A549 (cell line): ENCODE measurements at regions not wholly inside any gene's neighbourhood (a gene's known extent, or its start where the extent isn't known, plus 50 kb on each side); places are given as distances from the start of the nearest gene placed in this dataset.

ENCODE experiments used
- ATAC-seq, 2 experiments: fragments of 200-7000 bp in 1 of 2; fragments of >200 bp in 1 of 2; cut with Nextera tagmentation in 1 of 2; cut with Tn5 transposase in 1 of 2; 3 replicates each; pipeline versions ENCODE4 v1.8.0 to v1.9.1; 2018 to 2020; ENCODE audit warnings: mild to moderate bottlenecking in 1 of 2, moderate library complexity in 1 of 2
- CTCF ChIA-PET: fragments of 300-600 bp; sonication (Branson Sonifier 250); formaldehyde crosslinking; extraction: SDS; loops from one replicate; lab custom pipeline; 2021; ENCODE audit warnings: antibody characterized with exemption, inconsistent platforms; lab: Yijun Ruan, JAX
- POLR2A ChIA-PET: fragments of 350-600 bp; formaldehyde crosslinking; extraction: SDS; loops from one replicate; lab custom pipeline; 2021; ENCODE audit warnings: antibody characterized with exemption, inconsistent platforms; lab: Yijun Ruan, JAX
- DNase-seq, 2 experiments: peaks; one replicate each; pipeline versions ENCODE4 v3.0.0 to v3.0.0-alpha.2; 2011 to 2016; ENCODE audit warnings: low read depth in 1 of 2, low spot score in 1 of 2
- FAIRE-seq: peaks from 2 replicates; lab custom pipeline; 2011; peaks lifted over from hg19 to GRCh38; lab: Jason Lieb, UNC
- H3K27ac ChIP-seq, 2 experiments: fragments of >200 bp; sonication (Bioruptor Twin); formaldehyde crosslinking; 3 replicates each; pipeline ENCODE4 v1.5.1; 2016 to 2017
- H3K4me1 ChIP-seq: fragments of >200 bp; sonication (Bioruptor Twin); formaldehyde crosslinking; 3 replicates; pipeline ENCODE4 v1.6.1; 2016
- H3K4me2 ChIP-seq: fragments of >200 bp; sonication (Bioruptor Twin); formaldehyde crosslinking; 3 replicates; pipeline ENCODE4 v1.6.1; 2016
- H3K4me3 ChIP-seq: fragments of >200 bp; sonication (Bioruptor Twin); formaldehyde crosslinking; 3 replicates; pipeline ENCODE4 v1.5.1; 2016
- H3K9me3 ChIP-seq: fragments of >200 bp; sonication (Bioruptor Twin); formaldehyde crosslinking; 3 replicates; pipeline ENCODE4 v1.6.1; 2016
- ATOH8 ChIP-seq: fragments of 250-450 bp; sonication (Bioruptor Pico); IDR thresholded peaks from 2 replicates; pipeline ENCODE4 v1.5.0; 2020; ENCODE audit warnings: low read depth, mild to moderate bottlenecking, moderate library complexity
- BHLHE40 ChIP-seq: IDR thresholded peaks from 2 replicates; pipeline ENCODE4 v1.6.1; 2012; ENCODE audit warnings: low read depth, low read length, inconsistent platforms
- CBX2 ChIP-seq: fragments of 200-600 bp; sonication (generic); IDR thresholded peaks from 2 replicates; pipeline ENCODE4 v1.6.1; 2016; ENCODE audit warnings: low read depth, mild to moderate bottlenecking, borderline replicate concordance
- CHD4 ChIP-seq: fragments of 200-600 bp; sonication (generic); IDR thresholded peaks from 2 replicates; pipeline ENCODE4 v1.6.1; 2016; ENCODE audit warnings: antibody characterized with exemption, mild to moderate bottlenecking, borderline replicate concordance
- ELK1 ChIP-seq: fragments of 150-350 bp; IDR thresholded peaks from 2 replicates; pipeline ENCODE4 v1.6.1; 2014; ENCODE audit warnings: low read depth, mild to moderate bottlenecking, low read length
- ESRRA ChIP-seq: fragments of 150-350 bp; IDR thresholded peaks from 2 replicates; pipeline ENCODE4 v1.6.1; 2014; ENCODE audit warnings: mild to moderate bottlenecking, low read length, borderline replicate concordance
- FOSL2 ChIP-seq, 2 experiments: fragments of 450-650 bp in 1 of 2; fragments of >200 bp in 1 of 2; sonication (Bioruptor Twin) in 1 of 2; formaldehyde crosslinking; IDR thresholded peaks; 2 replicates each; pipeline versions ENCODE4 v1.5.0 to v1.6.1; 2016 to 2020; ENCODE audit warnings: mild to moderate bottlenecking in 1 of 2, moderate library complexity in 1 of 2
- HMGXB4 ChIP-seq: fragments of 250-450 bp; sonication (Bioruptor Pico); IDR thresholded peaks from 2 replicates; pipeline ENCODE4 v1.5.0; 2021; ENCODE audit warnings: mild to moderate bottlenecking, moderate library complexity, borderline replicate concordance
- HOXB5 ChIP-seq: fragments of 250-450 bp; sonication (Bioruptor Pico); IDR thresholded peaks from 2 replicates; pipeline ENCODE4 v1.5.0; 2020; ENCODE audit warnings: mild to moderate bottlenecking, moderate library complexity
- JUNB ChIP-seq: fragments of >200 bp; sonication (Bioruptor Twin); formaldehyde crosslinking; IDR thresholded peaks from 2 replicates; pipeline ENCODE4 v1.6.1; 2016
- NFE2L2 ChIP-seq: fragments of 150-350 bp; conservative IDR thresholded peaks from 2 replicates; pipeline ENCODE4 v1.6.1; 2014; ENCODE audit warnings: low read length
- NPAS2 ChIP-seq: fragments of 250-450 bp; sonication (Bioruptor Pico); IDR thresholded peaks from 2 replicates; pipeline ENCODE4 v1.8.0; 2022; ENCODE audit warnings: mild to moderate bottlenecking, moderate library complexity, borderline replicate concordance
- PHF8 ChIP-seq: fragments of 200-600 bp; sonication (generic); IDR thresholded peaks from 2 replicates; pipeline ENCODE4 v1.6.1; 2016; ENCODE audit warnings: low read depth, mild to moderate bottlenecking, antibody characterized with exemption, moderate library complexity, borderline replicate concordance
- POLR2A ChIP-seq: IDR thresholded peaks from 2 replicates; pipeline ENCODE4 v1.6.1; 2012; ENCODE audit warnings: mild to moderate bottlenecking, low read length
- RAD21 ChIP-seq, 2 experiments: fragments of >200 bp in 1 of 2; sonication (Bioruptor Twin) in 1 of 2; formaldehyde crosslinking in 1 of 2; IDR thresholded peaks in 1 of 2; conservative IDR thresholded peaks in 1 of 2; 2 replicates in 1 of 2; 3 replicates in 1 of 2; pipeline ENCODE4 v1.6.1; 2012 to 2018; ENCODE audit warnings: inconsistent platforms in 1 of 2
- RARB ChIP-seq: fragments of 250-450 bp; sonication (Bioruptor Pico); IDR thresholded peaks from 2 replicates; pipeline ENCODE4 v1.8.0; 2021; ENCODE audit warnings: mild to moderate bottlenecking, moderate library complexity
- RFX5 ChIP-seq: fragments of 450-650 bp; IDR thresholded peaks from 2 replicates; pipeline ENCODE4 v1.7.1; 2014; ENCODE audit warnings: antibody characterized with exemption, mild to moderate bottlenecking, moderate library complexity
- TFCP2L1 ChIP-seq: fragments of 250-450 bp; sonication (Bioruptor Pico); IDR thresholded peaks from 2 replicates; pipeline ENCODE4 v1.5.0; 2021; ENCODE audit warnings: mild to moderate bottlenecking
- TP53 ChIP-seq: fragments of 250-450 bp; sonication (Bioruptor Pico); IDR thresholded peaks from 2 replicates; pipeline ENCODE4 v1.5.0; 2021; ENCODE audit warnings: mild to moderate bottlenecking, moderate library complexity
- USF2 ChIP-seq: fragments of 450-650 bp; IDR thresholded peaks from 2 replicates; pipeline ENCODE4 v1.6.1; 2014; ENCODE audit warnings: antibody characterized with exemption
- ZC3H11A ChIP-seq: fragments of 450-650 bp; IDR thresholded peaks from 2 replicates; pipeline ENCODE4 v1.6.1; 2014; ENCODE audit warnings: antibody characterized with exemption, mild to moderate bottlenecking
- ZNF302 ChIP-seq: fragments of 250-450 bp; sonication (Bioruptor Pico); IDR thresholded peaks from 2 replicates; pipeline ENCODE4 v1.9.0; 2021; ENCODE audit warnings: inconsistent platforms, mild to moderate bottlenecking, moderate library complexity
- ZSCAN20 ChIP-seq: fragments of 250-450 bp; sonication (Bioruptor Pico); IDR thresholded peaks from 2 replicates; pipeline ENCODE4 v1.8.0; 2022; ENCODE audit warnings: mild to moderate bottlenecking, moderate library complexity
- WGBS: methylation state at CpG from one replicate; pipeline ENCODE4 v1.1.6; 2017; ENCODE audit errors: missing lambda C conversion rate; 5-methylcytosine and 5-hydroxymethylcytosine counted together

GRCh38 chr2:34003795-34004194 lies 404.7 kb upstream of the FAM98A start:
- WGBS: 3% methylated on average over 4 of the region's 4 CpGs
- TF ChIP-seq ATOH8 (no peak), NPAS2 (CRISPR knock-in tag) (no peak), TP53 (CRISPR knock-in tag) (no peak), BHLHE40 (no peak), RAD21 (conservative IDR thresholded peaks at IDR 0.05 in 1 of 2, IDR thresholded peaks at IDR 0.05 in 1 of 2) (no peak), ESRRA (no peak), FOSL2 (IDR thresholded peaks at IDR 0.05) (no peak), FOSL2 (CRISPR knock-in tag; IDR thresholded peaks at IDR 0.05) (no peak), ELK1 (no peak), POLR2A (no peak), RARB (CRISPR knock-in tag) (no peak), ZSCAN20 (CRISPR knock-in tag) (no peak), TFCP2L1 (CRISPR knock-in tag) (no peak), HMGXB4 (CRISPR knock-in tag) (no peak), CHD4 (no peak), JUNB (no peak)
- CTCF ChIA-PET: no interaction called here

GRCh38 chr2:34001557-34001956 lies 402.5 kb upstream of the FAM98A start:
- Histone ChIP-seq H3K4me2 (no peak overlapping the region), H3K4me3 (no peak overlapping the region), H3K9me3 (0 out of 3 replicates have a peak, but pooled peaks cover 3% of the 10 kb centered on the region), H3K4me1 (no peaks in the 10 kb centered on the region), H3K27ac (no peak overlapping the region)
- DNase-seq (no peak), FAIRE-seq (no peak), ATAC-seq (no peak)
- POLR2A ChIA-PET: no interaction called here
- CTCF ChIA-PET: no interaction called here
- TF ChIP-seq CHD4 (no peak), ZC3H11A (no peak), HMGXB4 (CRISPR knock-in tag) (no peak), NFE2L2 (no peak), HOXB5 (CRISPR knock-in tag) (no peak), ZNF302 (CRISPR knock-in tag) (no peak), USF2 (no peak), ZSCAN20 (CRISPR knock-in tag) (no peak), CBX2 (no peak), RFX5 (no peak), PHF8 (no peak)
- WGBS: 2% methylated on average over 2 of the region's 2 CpGs

More at GRCh38 chr2:34003795-34004194, 404.7 kb upstream of the FAM98A start:
- ATAC-seq (no peak), DNase-seq (no peak), FAIRE-seq (no peak)
- Histone ChIP-seq H3K27ac (no peak overlapping the region), H3K4me1 (no peaks in the 10 kb centered on the region), H3K9me3 (0 out of 3 replicates have a peak, but pooled peaks cover 3% of the 10 kb centered on the region), H3K4me3 (no peak overlapping the region), H3K4me2 (no peak overlapping the region)
- POLR2A ChIA-PET: no interaction called here
